ENCODE measurements at regions not wholly inside any gene's neighbourhood (a gene's known extent, or its start where the extent isn't known, plus 50 kb on each side); places are given as distances from the start of the nearest gene placed in this dataset.

DNA sequence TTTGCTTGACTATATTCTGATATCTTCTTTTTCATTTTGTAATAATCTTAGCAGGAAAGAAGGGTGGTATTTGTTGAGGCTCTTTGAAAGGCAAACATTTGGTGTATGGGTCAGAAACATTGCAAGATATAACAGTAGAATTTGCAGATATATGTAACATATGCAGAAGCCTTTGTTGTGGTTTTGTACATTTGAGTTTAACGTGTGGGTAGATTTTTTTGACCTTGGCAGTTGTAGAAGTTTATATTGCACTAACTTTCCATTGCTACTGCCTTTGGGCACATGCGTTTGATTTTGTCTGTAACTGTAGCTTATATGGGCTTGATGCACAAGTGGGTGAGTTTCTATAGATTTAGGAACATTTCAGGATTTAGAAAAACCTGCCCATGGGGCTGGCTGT is 78.5 kb upstream of the SPRY2 start:
- no peak overlapping the region for H3K27ac ChIP-seq
- DNase-seq (ENCODE audit: low read depth in 1 of 2, low spot score in 1 of 2): no peak
- 0 out of 3 replicates have a peak, but pooled peaks cover 3% of the 10 kb centered on the region for H3K9me3 ChIP-seq
- H3K4me2 ChIP-seq: no peak overlapping the region
- H3K4me3 ChIP-seq: no peak overlapping the region
- WGBS (ENCODE audit: missing lambda C conversion rate): 26% methylated on average over 2 of the region's 2 CpGs
- POLR2A ChIA-PET: no interaction called here
- CTCF ChIA-PET: no interaction called here
- no peak for FAIRE-seq
- no peak for TF ChIP-seq EP300 (IDR thresholded peaks at IDR 0.05)
- TF ChIP-seq RAD21 (conservative IDR thresholded peaks at IDR 0.05 in 1 of 2, IDR thresholded peaks at IDR 0.05 in 1 of 2): no peak
- TF ChIP-seq POLR2A (IDR thresholded peaks at IDR 0.05; ENCODE audit: low read length): no peak
- no peak for TF ChIP-seq PHF8 (IDR thresholded peaks at IDR 0.05; ENCODE audit: borderline replicate concordance, low read depth)
- no peak for TF ChIP-seq RNF2 (IDR thresholded peaks at IDR 0.05; ENCODE audit: borderline replicate concordance, low read depth)
- TF ChIP-seq, protein P1, sequence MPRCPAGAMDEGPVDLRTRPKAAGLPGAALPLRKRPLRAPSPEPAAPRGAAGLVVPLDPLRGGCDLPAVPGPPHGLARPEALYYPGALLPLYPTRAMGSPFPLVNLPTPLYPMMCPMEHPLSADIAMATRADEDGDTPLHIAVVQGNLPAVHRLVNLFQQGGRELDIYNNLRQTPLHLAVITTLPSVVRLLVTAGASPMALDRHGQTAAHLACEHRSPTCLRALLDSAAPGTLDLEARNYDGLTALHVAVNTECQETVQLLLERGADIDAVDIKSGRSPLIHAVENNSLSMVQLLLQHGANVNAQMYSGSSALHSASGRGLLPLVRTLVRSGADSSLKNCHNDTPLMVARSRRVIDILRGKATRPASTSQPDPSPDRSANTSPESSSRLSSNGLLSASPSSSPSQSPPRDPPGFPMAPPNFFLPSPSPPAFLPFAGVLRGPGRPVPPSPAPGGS (IDR thresholded peaks at IDR 0.05): no peak
- TF ChIP-seq HOXB13 (CRISPR knock-in tag; IDR thresholded peaks at IDR 0.05; ENCODE audit: low read depth): no peak
- no peak for TF ChIP-seq EHMT2 (IDR thresholded peaks at IDR 0.05; ENCODE audit: low read depth)
- TF ChIP-seq HOXB5 (CRISPR knock-in tag; IDR thresholded peaks at IDR 0.05): no peak
- no peak for ATAC-seq
- H3K4me1 ChIP-seq: no peaks in the 10 kb centered on the region

DNA sequence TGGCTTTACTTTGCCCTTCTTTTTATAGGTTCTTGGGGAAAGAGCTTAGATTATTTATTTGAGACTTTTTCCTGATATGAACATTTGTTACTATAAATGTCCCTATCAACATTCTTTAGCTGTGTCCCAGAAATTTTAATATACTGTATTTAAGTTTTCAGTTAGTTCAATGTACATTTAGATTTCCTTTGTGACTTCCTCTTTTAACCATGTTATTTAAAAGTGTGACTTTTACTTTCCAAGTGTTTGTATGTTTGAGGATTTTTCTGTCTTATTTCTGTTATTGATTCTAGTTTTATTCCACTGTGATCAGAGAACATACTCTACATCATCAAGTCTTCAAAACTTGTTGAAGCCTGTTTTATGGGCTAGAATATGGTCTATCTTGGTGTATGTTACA is 72.7 kb upstream of the SPRY2 start:
- TF ChIP-seq FOSL2 (IDR thresholded peaks at IDR 0.05): no peak
- TF ChIP-seq FOSL2 (CRISPR knock-in tag; IDR thresholded peaks at IDR 0.05): no peak
- TF ChIP-seq RAD21 (conservative IDR thresholded peaks at IDR 0.05 in 1 of 2, IDR thresholded peaks at IDR 0.05 in 1 of 2): no peak
- TF ChIP-seq HEYL (CRISPR knock-in tag; IDR thresholded peaks at IDR 0.05): no peak
- TF ChIP-seq JUN (IDR thresholded peaks at IDR 0.05): no peak
- no peak for TF ChIP-seq HOXB13 (CRISPR knock-in tag; IDR thresholded peaks at IDR 0.05; ENCODE audit: low read depth)
- TF ChIP-seq GATA3 (IDR thresholded peaks at IDR 0.05; ENCODE audit: borderline replicate concordance): no peak
- TF ChIP-seq KDM5A (IDR thresholded peaks at IDR 0.05): no peak
- no peak for TF ChIP-seq CHD2 (IDR thresholded peaks at IDR 0.05; ENCODE audit: low read length, partially characterized antibody)
- TF ChIP-seq CHD4 (IDR thresholded peaks at IDR 0.05; ENCODE audit: borderline replicate concordance): no peak
- TF ChIP-seq NPAS2 (CRISPR knock-in tag; IDR thresholded peaks at IDR 0.05; ENCODE audit: borderline replicate concordance): no peak
- no peak for TF ChIP-seq NR3C1 (IDR thresholded peaks at IDR 0.05)
- TF ChIP-seq RNF2 (IDR thresholded peaks at IDR 0.05; ENCODE audit: borderline replicate concordance, low read depth): no peak
- TF ChIP-seq, protein P1 (IDR thresholded peaks at IDR 0.05): no peak
- no peak for TF ChIP-seq SMC3 (IDR thresholded peaks at IDR 0.05)
- TF ChIP-seq ZNF302 (CRISPR knock-in tag; IDR thresholded peaks at IDR 0.05): no peak
- TF ChIP-seq, protein P2, sequence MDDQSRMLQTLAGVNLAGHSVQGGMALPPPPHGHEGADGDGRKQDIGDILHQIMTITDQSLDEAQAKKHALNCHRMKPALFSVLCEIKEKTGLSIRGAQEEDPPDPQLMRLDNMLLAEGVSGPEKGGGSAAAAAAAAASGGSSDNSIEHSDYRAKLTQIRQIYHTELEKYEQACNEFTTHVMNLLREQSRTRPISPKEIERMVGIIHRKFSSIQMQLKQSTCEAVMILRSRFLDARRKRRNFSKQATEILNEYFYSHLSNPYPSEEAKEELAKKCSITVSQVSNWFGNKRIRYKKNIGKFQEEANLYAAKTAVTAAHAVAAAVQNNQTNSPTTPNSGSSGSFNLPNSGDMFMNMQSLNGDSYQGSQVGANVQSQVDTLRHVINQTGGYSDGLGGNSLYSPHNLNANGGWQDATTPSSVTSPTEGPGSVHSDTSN (IDR thresholded peaks at IDR 0.05): no peak
- no peak for TF ChIP-seq NFE2L2 (conservative IDR thresholded peaks at IDR 0.05; ENCODE audit: low read length)
- no peak for TF ChIP-seq SREBF2 (IDR thresholded peaks at IDR 0.05)
- DNase-seq (ENCODE audit: low read depth in 1 of 2, low spot score in 1 of 2): no peak
- H3K4me2 ChIP-seq: no peak overlapping the region
- FAIRE-seq: no peak
- no peaks in the 10 kb centered on the region for H3K4me1 ChIP-seq
- CTCF ChIA-PET: no interaction called here
- POLR2A ChIA-PET: no interaction called here
- H3K9me3 ChIP-seq: no peaks in the 10 kb centered on the region
- H3K4me3 ChIP-seq: no peak overlapping the region
- ATAC-seq: no peak
- no peak overlapping the region for H3K27ac ChIP-seq

All from A549 (cell line).